GM19463 (cell line): ENCODE measurements at regions not wholly inside any gene's neighbourhood (a gene's known extent, or its start where the extent isn't known, plus 50 kb on each side); places are given as distances from the start of the nearest gene placed in this dataset.
"Not testable (repeated sequence)": the region's sequence is repeated elsewhere in the genome, so short reads cannot be mapped to it uniquely, and the experiment has no call there.

Experiments
- ATAC-seq: cut with Tn5 transposase; IDR thresholded peaks from one replicate; pipeline ENCODE4 v1.9.1; 2021; ENCODE audit warnings: mild to moderate bottlenecking, moderate library complexity; ENCODE audit not compliant: unreplicated experiment

DNA sequence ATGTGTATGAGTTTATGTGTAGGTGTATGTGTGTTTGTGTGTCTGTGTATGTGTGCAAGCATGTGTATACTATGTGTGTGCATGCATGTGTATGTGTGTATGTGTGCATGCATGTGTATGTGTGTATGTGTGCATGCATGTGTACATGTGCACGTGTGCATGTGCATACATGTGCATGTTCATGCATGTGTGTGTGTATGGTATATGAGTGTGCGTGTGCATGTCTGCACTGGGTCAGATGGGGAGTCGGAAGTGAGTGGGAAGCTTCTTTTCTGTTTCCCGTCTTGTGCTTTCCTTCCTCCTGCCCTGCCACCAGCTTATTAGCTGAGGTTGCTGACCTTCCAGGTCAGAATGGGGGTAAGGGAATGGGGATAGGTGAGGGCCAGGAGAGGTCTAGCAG, 174.7 kb downstream of the MAP2K4 start:
- no peak for ATAC-seq

DNA sequence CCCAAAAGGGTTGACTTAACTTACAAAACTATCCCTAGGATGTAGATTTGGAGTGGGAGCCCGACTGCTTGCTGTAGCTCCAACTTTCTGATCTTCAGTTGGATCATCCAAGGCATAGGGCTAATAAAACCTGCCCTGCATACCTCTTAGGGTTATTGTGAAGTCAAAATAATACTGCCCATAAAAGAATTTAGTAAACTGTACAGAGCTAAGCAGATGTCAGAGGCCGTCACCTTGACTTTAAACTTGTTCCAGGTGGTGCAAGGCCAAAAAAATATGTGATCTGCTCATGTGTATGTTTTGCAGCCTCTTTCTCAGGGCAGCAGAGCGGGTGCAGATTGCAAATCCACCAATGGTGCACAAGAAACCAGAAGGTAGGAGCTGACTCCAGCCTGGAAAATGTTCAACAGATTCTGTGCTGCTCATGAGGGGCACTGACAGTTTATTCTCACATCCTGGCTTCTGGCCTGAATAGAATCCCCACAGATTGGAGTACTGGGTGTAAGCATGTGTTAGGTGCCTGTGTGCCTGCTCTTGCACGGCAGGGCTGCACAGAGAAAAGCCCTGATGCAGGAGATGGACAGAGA, 180.7 kb downstream of the MAP2K4 start:
- ATAC-seq: no peak

GRCh38 chr17:12209632-12210191, 189.0 kb downstream of the MAP2K4 start:
- no peak for ATAC-seq

- ATAC-seq: not testable (repeated sequence)
Measured at GRCh38 chr17:12220714-12221439, 200.2 kb downstream of the MAP2K4 start.

DNA sequence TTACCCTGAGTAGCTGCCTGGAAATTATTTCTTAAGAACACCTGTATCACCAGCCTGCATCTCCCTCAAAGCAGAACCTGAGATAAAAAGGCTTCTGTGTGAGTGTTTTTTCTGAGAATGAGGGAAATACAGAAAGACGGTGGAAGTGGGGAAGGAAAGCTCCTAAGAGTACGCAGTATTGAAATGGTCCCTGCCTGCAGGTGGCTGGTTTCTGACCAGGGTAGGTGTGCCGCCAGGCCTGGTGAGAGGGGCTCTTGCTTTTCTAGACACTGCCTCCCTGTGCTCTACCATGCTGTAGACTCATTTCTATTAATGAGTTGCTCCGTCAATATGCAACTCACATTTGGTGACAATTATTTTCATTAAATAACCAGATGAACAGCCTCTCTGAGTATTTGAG, 201.7 kb downstream of the MAP2K4 start:
- no peak for ATAC-seq

DNA sequence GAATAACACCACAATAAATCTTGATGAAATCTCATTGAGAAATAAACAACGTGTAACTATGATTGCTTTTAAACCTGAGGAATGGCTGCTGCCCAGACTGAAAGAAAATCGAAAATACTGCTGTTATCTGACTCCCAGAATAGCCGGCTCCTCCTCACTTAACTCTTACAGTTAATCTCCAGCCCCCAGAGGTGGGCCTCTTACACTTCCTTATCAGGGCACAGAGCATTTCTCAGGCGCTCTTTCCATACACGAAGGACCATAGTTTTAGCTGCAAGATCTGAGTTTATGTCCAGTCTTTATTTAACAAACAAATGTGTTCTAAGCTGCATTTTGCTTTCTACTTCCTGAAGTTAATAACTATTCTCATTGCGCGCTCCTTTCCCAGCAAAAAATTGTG, 206.9 kb downstream of the MAP2K4 start:
- ATAC-seq: no peak

DNA sequence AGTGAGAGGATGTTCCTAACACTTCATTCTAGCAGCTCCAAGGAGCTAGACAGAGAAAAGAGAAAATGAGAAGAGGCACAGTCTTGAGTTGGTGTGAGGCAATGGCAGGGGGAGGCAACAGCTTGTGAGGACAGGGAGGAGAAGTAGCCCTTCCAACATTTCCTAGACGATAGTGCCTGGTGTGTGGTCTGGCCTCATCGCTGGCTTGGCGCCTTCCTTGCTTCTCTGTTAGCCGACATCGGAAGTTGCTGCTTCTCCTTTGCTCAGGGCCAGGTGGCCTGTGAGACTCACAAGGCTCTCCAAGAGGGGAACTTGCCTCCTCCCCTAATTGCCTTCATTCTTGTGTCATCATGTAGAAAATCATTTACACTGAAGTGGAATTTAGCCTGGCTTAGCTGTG, 208.7 kb downstream of the MAP2K4 start:
- no peak for ATAC-seq

DNA sequence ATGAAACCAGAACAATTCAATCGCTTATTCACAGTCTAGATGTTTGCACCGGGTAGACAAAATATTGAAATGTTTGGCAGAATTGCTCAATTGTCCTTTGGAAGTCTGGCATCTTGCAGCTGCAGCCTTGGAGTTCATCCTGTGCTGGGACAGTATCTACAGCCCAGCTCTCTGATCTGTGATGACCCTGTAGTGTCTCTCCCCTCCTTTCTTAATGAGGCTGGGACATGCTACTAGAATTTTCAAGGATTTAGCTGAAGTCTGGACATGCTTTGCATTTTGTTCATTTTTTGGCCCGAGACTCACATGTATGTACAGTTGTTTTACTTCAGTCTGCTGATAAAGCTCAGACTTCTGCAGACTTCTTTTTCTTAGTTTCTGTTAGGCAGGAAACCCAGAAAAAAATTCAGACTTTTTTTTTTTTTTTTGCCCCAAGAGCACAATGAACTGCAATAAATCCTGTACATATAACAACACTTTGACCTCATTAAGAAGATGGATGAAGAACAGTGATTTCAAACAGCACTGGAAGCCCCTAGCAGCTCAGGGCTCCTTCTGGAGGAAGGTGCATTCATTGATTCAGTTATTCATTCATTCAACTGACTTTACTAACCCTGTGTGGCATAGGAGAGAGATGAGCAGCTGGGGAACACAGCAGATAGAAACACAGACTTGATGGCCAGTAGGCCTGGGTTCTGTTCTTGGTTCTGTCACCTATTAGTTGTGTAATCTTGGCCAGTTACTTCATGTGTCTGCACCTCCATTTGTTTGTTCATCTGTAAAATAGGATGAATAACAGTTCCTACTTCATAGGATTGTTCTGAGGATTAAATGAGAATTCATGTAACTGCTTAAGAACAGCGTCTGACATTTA, 210.0 kb downstream of the MAP2K4 start:
- ATAC-seq: no peak

- ATAC-seq: no peak
Measured at GRCh38 chr17:12231355-12231682, 210.6 kb downstream of the MAP2K4 start.

GRCh38 chr17:12239021-12239420, 218.3 kb downstream of the MAP2K4 start:
- ATAC-seq: not testable (repeated sequence)

- no peak for ATAC-seq
Measured at GRCh38 chr17:12242345-12242954, 221.8 kb downstream of the MAP2K4 start.

DNA sequence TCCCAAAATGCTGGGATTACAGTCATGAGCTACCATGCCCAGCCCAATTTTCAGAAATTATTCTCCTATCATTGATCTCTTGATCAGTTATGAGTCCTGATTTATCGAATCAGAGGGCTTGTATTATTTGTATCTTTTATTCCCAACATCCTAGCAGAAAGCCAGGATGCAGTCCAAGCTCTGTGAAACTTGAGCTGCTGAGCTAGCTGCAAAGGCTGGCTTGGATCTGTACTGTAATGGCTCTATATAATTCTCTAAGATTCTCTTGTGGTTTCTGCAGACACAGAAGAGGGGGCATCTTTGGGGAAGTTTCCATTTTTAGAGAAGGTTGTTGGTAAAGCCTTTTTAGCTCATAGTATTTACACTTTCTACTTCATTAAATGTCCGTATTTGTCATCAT, 227.1 kb downstream of the MAP2K4 start:
- no peak for ATAC-seq

- ATAC-seq: peak; percentile 69
Measured at GRCh38 chr17:12250973-12251372, 230.3 kb downstream of the MAP2K4 start.

GRCh38 chr17:12252462-12252861, 231.8 kb downstream of the MAP2K4 start:
- no peak for ATAC-seq

DNA sequence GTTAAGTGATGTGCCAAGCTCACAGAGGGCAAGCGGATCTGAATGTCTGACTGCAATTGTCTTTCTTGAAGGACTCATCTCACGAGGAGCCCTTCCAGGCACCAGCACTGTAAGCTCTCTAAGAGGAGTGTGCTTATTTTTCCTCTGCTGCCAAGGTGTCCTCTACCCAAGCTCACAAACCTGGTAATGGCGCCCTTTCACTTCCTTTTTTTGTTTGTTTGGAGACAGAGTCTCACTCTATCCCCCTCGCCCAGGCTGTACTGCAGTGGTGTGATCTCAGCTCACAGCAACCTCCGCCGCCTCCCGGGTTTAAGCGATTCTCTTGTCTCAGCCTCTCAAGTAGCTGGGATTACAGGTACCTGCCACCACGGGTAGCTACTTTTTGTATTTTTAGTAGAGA, 233.8 kb downstream of the MAP2K4 start:
- no peak for ATAC-seq

GRCh38 chr17:12256380-12256995, 235.8 kb downstream of the MAP2K4 start:
- ATAC-seq: no peak

DNA sequence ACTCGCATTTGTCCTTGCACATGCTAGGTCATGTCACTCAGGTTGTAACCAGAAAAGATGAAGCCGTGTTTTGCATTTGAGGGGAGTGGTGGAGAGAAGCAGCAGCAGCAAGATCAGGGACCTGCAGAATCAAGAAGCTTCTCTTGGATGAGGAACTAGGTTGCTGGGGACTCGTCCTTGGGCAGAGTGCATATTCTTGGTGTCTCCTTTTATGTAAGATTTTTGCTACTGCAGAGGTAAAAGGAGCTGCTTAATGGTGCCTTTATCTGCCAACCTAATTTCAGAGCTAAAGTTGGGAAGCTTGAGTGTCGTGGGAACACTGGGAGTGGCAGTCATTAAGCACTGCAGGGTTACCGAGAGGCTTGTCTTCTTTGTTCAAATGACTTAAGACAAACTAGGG, 236.5 kb downstream of the MAP2K4 start:
- ATAC-seq: no peak

GRCh38 chr17:12261354-12261753, 240.7 kb downstream of the MAP2K4 start:
- ATAC-seq: no peak

DNA sequence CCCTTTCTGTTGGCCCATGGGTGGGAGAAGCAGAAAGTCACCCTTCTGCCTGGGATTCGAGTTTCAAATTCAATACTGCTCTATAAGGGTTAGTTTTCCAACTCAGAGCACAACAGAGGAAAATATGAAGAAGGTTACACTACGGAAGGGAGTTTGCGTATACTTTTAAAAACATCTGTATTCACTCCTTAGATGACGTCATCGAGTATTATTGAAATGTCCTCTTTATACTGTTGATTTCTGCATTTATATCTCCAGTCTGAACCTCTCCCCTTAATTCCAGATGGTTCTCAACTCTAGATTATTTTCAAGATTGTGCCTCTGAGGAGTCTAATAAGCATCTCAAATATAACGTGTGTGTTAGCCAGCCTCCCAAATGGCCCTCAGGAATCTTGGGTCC, 249.1 kb downstream of the MAP2K4 start:
- ATAC-seq: no peak

- ATAC-seq: no peak
Measured at GRCh38 chr17:12277827-12278226, 257.1 kb downstream of the MAP2K4 start.

DNA sequence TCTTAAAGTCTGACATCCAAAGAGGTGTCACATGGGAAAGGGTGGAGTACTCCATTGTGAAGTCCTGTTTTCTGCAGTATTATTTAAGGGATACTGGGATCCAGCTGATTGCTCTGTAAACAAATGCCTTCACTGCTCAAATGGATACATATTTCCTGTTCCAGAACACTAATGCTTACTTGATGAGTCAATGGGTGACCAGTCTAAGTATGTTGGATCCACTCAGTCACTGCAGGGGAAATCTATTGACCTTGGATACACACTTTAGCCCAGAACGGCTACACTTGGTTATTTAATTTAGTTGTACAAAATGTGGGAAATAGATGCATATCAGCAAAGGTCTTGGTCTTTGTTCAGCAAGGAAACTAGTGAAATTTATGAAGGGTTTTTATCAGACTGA, 261.4 kb downstream of the MAP2K4 start:
- no peak for ATAC-seq
